NCI-H748 treated with DMSO at 0.1 percent for 48 hours (cell line): ENCODE measurements at regions not wholly inside any gene's neighbourhood (a gene's known extent, or its start where the extent isn't known, plus 50 kb on each side); places are given as distances from the start of the nearest gene placed in this dataset.

ENCODE experiments used
- DNase-seq: peaks from one replicate; lab custom pipeline; 2025; lab: John Stamatoyannopoulos, UW

- no peak for DNase-seq
Observed at GRCh38 chr1:208848854-208849253, 604.7 kb upstream of the PLXNA2 start.

- no peak for DNase-seq
Observed at GRCh38 chr1:208850442-208850841, 606.3 kb upstream of the PLXNA2 start.

GRCh38 chr1:208851366-208851765 lies 607.2 kb upstream of the PLXNA2 start:
- DNase-seq = no peak

- DNase-seq = no peak
Observed at GRCh38 chr1:208852911-208853310, 608.7 kb upstream of the PLXNA2 start.

- DNase-seq = no peak
Observed at GRCh38 chr1:208855403-208855802, 611.2 kb upstream of the PLXNA2 start.

- DNase-seq = no peak
Observed at GRCh38 chr1:208857465-208857864, 613.3 kb upstream of the PLXNA2 start.

GRCh38 chr1:208858738-208859137 lies 614.6 kb upstream of the PLXNA2 start:
- no peak for DNase-seq

GRCh38 chr1:208864366-208864965 lies 620.3 kb upstream of the PLXNA2 start:
- no peak for DNase-seq

- DNase-seq = no peak
Observed at GRCh38 chr1:208866386-208866955, 622.3 kb upstream of the PLXNA2 start.

GRCh38 chr1:208868554-208868953 lies 624.4 kb upstream of the PLXNA2 start:
- DNase-seq = no peak

GRCh38 chr1:208874915-208875314 lies 630.7 kb upstream of the PLXNA2 start:
- DNase-seq = no peak

- no peak for DNase-seq
Observed at GRCh38 chr1:208879022-208879421, 634.8 kb upstream of the PLXNA2 start.

GRCh38 chr1:208880433-208881100 lies 636.4 kb upstream of the PLXNA2 start:
- no peak for DNase-seq

- no peak for DNase-seq
Observed at GRCh38 chr1:208885060-208885459, 640.9 kb upstream of the PLXNA2 start.

GRCh38 chr1:208885650-208886049 lies 641.5 kb upstream of the PLXNA2 start:
- DNase-seq = no peak

GRCh38 chr1:208888376-208888775 lies 644.2 kb upstream of the PLXNA2 start:
- no peak for DNase-seq

- no peak for DNase-seq
Observed at GRCh38 chr1:208892147-208892546, 648.0 kb upstream of the PLXNA2 start.

- DNase-seq = no peak
Observed at GRCh38 chr1:208893251-208893650, 649.1 kb upstream of the PLXNA2 start.

- DNase-seq = no peak
Observed at GRCh38 chr1:208895181-208895580, 651.0 kb upstream of the PLXNA2 start.

GRCh38 chr1:208895820-208896219 lies 651.6 kb upstream of the PLXNA2 start:
- DNase-seq = no peak

- DNase-seq = no peak
Observed at GRCh38 chr1:208896768-208897167, 652.6 kb upstream of the PLXNA2 start.

GRCh38 chr1:208899438-208899837 lies 655.3 kb upstream of the PLXNA2 start:
- DNase-seq = no peak

GRCh38 chr1:208903251-208903905 lies 659.2 kb upstream of the PLXNA2 start:
- DNase-seq = no peak
